ENCODE measurements at regions not wholly inside any gene's neighbourhood (a gene's known extent, or its start where the extent isn't known, plus 50 kb on each side); places are given as distances from the start of the nearest gene placed in this dataset.

DNA sequence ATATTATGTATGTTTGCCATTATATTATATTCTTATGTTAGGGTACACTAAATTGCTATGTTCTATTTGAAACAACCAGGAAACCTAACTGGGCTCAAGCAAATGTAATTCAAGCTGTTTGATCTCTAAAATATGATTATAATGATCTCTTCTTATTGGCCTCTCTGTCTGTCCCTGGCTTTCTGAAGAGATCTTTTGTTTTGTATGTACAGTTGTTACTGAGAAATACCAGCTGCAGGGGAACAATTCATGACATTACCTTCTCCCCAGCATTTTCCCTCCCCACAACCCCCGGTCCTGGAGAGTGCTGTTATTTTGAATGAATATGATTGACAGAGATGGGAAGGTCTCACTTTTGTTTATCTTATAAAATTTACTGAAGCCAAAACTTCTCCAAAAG lies 54.8 kb upstream of the CD28 start:
- TF ChIP-seq, protein P1, sequence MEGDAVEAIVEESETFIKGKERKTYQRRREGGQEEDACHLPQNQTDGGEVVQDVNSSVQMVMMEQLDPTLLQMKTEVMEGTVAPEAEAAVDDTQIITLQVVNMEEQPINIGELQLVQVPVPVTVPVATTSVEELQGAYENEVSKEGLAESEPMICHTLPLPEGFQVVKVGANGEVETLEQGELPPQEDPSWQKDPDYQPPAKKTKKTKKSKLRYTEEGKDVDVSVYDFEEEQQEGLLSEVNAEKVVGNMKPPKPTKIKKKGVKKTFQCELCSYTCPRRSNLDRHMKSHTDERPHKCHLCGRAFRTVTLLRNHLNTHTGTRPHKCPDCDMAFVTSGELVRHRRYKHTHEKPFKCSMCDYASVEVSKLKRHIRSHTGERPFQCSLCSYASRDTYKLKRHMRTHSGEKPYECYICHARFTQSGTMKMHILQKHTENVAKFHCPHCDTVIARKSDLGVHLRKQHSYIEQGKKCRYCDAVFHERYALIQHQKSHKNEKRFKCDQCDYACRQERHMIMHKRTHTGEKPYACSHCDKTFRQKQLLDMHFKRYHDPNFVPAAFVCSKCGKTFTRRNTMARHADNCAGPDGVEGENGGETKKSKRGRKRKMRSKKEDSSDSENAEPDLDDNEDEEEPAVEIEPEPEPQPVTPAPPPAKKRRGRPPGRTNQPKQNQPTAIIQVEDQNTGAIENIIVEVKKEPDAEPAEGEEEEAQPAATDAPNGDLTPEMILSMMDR (IDR thresholded peaks at IDR 0.05), result peak in 1 of 12 donors; percentile 13
- no peak for TF ChIP-seq POLR2A (IDR thresholded peaks at IDR 0.05)
